ENCODE measurements at regions not wholly inside any gene's neighbourhood (a gene's known extent, or its start where the extent isn't known, plus 50 kb on each side); places are given as distances from the start of the nearest gene placed in this dataset.

- H3K36me3 ChIP-seq, result no peaks in the 10 kb centered on the region
- TF ChIP-seq POLR2AphosphoS5 (IDR thresholded peaks at IDR 0.05) (no peak), POLR2A (IDR thresholded peaks at IDR 0.05) (no peak), EP300 (IDR thresholded peaks at IDR 0.05) (no peak), CTCF (IDR thresholded peaks at IDR 0.05) (no peak)
- peaks cover 0 to 9% (median 5%) of the 10 kb centered on the region in 4 donors for H3K4me1 ChIP-seq
- H3K27ac ChIP-seq, result no peak overlapping the region
- no peaks in the 10 kb centered on the region for H3K9me3 ChIP-seq
- no peak for DNase-seq
- intact Hi-C loops (cut with DNase I), result no loop called here
- no peaks in the 10 kb centered on the region for H3K27me3 ChIP-seq
- no peak overlapping the region for H3K4me3 ChIP-seq
- WGBS, 2 donors, result 71 to 82% methylated on average over 2 of the region's 2 CpGs
Measured at GRCh38 chrX:69031971-69032391, 133.3 kb downstream of the PJA1 start.

GRCh38 chrX:69031181-69031580 lies 134.1 kb downstream of the PJA1 start:
- Histone ChIP-seq H3K27me3 (no peaks in the 10 kb centered on the region), H3K4me1 (peaks cover 0 to 11% (median 5%) of the 10 kb centered on the region in 4 donors), H3K4me3 (no peak overlapping the region), H3K9me3 (no peaks in the 10 kb centered on the region), H3K36me3 (no peaks in the 10 kb centered on the region), H3K27ac (no peak overlapping the region)
- TF ChIP-seq POLR2A (IDR thresholded peaks at IDR 0.05), result no peak
- no peak for TF ChIP-seq CTCF (IDR thresholded peaks at IDR 0.05)
- no peak for TF ChIP-seq EP300 (IDR thresholded peaks at IDR 0.05)
- TF ChIP-seq POLR2AphosphoS5 (IDR thresholded peaks at IDR 0.05), result no peak
- DNase-seq, result no peak
- intact Hi-C loops (cut with DNase I), result no loop called here
- 74 to 85% methylated on average over 3 of the region's 3 CpGs for WGBS, 2 donors

GRCh38 chrX:69029771-69030170 lies 135.5 kb downstream of the PJA1 start:
- H3K27ac ChIP-seq, result no peak overlapping the region
- intact Hi-C loops (cut with DNase I), result no loop called here
- no peaks in the 10 kb centered on the region for H3K27me3 ChIP-seq
- TF ChIP-seq EP300 (IDR thresholded peaks at IDR 0.05) (no peak), CTCF (IDR thresholded peaks at IDR 0.05) (no peak), POLR2A (IDR thresholded peaks at IDR 0.05) (no peak), POLR2AphosphoS5 (IDR thresholded peaks at IDR 0.05) (no peak)
- WGBS, 2 donors, result 97% methylated on average over 7 of the region's 7 CpGs
- no peak for DNase-seq
- H3K9me3 ChIP-seq, result no peaks in the 10 kb centered on the region
- H3K4me1 ChIP-seq, result peaks cover 0 to 22% (median 7%) of the 10 kb centered on the region in 4 donors
- H3K4me3 ChIP-seq, result no peak overlapping the region
- H3K36me3 ChIP-seq, result no peaks in the 10 kb centered on the region

GRCh38 chrX:69028761-69029120 lies 136.5 kb downstream of the PJA1 start:
- WGBS, 2 donors, result 93 to 96% methylated on average over 1 of the region's 1 CpG
- Histone ChIP-seq H3K27me3 (no peaks in the 10 kb centered on the region), H3K27ac (no peak overlapping the region), H3K9me3 (no peaks in the 10 kb centered on the region), H3K36me3 (no peaks in the 10 kb centered on the region), H3K4me3 (no peak overlapping the region), H3K4me1 (peaks cover 0 to 29% (median 8%) of the 10 kb centered on the region in 4 donors)
- TF ChIP-seq CTCF (IDR thresholded peaks at IDR 0.05) (no peak), POLR2AphosphoS5 (IDR thresholded peaks at IDR 0.05) (no peak), EP300 (IDR thresholded peaks at IDR 0.05) (no peak), POLR2A (IDR thresholded peaks at IDR 0.05) (no peak)
- intact Hi-C loops (cut with DNase I), result no loop called here
- no peak for DNase-seq

GRCh38 chrX:69028006-69028760 lies 137.1 kb downstream of the PJA1 start:
- Histone ChIP-seq H3K27me3 (no peaks in the 10 kb centered on the region), H3K9me3 (no peaks in the 10 kb centered on the region), H3K4me1 (peaks cover 0 to 29% (median 8%) of the 10 kb centered on the region in 4 donors), H3K27ac (no peak overlapping the region), H3K36me3 (no peaks in the 10 kb centered on the region), H3K4me3 (no peak overlapping the region)
- no peak for DNase-seq
- intact Hi-C loops (cut with DNase I), result no loop called here
- TF ChIP-seq POLR2AphosphoS5 (IDR thresholded peaks at IDR 0.05) (no peak), POLR2A (IDR thresholded peaks at IDR 0.05) (no peak), EP300 (IDR thresholded peaks at IDR 0.05) (no peak), CTCF (IDR thresholded peaks at IDR 0.05) (no peak)
- 69 to 83% methylated on average over 8 of the region's 8 CpGs for WGBS, 2 donors

All from sigmoid colon (tissue), 6 donors.